ENCODE measurements at regions not wholly inside any gene's neighbourhood (a gene's known extent, or its start where the extent isn't known, plus 50 kb on each side); places are given as distances from the start of the nearest gene placed in this dataset.

DNA sequence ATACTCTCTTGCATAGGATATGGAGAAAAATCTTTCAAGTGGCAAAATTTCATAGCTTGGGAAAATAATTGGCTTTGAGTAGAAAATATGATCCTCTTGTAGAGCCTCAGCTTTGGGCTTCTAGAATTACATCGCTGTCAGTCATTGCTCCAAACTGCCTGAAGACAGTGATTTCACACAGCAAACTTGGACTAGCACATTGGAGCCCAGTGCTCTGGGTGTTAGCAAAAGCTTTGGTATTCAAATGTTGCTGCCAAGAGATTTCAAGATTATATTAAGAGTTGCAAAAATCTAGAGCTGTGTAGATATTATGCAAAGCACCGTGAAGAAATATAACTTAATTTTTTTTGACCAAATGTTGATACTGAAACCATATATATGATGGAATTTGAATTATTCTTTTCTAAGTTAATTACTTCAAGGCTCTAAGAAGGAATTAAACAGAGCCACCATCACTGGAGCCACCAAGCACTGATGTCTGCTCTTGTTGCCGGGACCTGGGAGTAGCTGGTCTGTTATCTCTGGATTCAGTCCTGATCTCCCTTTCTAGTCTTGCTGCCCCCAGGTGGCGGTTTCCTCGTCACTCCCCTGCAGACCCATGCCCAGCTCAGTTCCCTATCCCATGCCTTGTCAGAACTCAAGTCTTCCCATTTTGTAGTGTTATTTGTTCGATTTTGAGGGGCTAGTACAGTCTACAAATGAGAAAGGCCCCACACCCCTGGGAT is 260.7 kb upstream of the SFRP2 start:
- no peak for TF ChIP-seq POLR2A (IDR thresholded peaks at IDR 0.05)
- TF ChIP-seq CTCF (IDR thresholded peaks at IDR 0.05) = no peak

All from thyroid gland (tissue), 4 donors.